ENCODE measurements at regions not wholly inside any gene's neighbourhood (a gene's known extent, or its start where the extent isn't known, plus 50 kb on each side); places are given as distances from the start of the nearest gene placed in this dataset.
A peak's percentile ranks its signal among the peaks of the same experiment; 100 is the strongest.

DNA sequence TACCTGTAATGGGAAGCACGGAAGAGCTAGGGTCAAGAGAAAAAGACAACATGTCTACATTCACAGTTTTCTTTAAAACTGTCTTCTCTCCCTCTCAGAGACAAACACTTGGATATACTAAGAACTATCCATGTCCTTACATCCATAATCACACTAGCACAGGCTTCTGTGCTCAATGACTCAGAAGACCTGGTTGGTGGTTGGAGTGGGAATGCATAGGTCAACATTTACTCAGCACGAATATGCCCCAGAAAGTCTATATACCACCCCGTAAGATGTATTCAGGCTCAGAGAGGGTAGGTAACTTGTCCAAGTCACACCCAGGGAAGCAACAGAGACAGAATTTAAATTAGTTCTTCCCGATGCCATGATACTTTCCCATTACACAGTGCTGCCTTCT, 891.1 kb downstream of the TUSC7 start:
- Histone ChIP-seq H3K4me1 (ENCODE audit: insufficient read depth, low read length) (no peaks in the 10 kb centered on the region), H3K4me3 (ENCODE audit: low read length) (no peak overlapping the region), H3K27me3 (ENCODE audit: control insufficient read depth in 1 of 2, insufficient read depth in 2 of 2, low read length in 2 of 2) (no peaks in the 10 kb centered on the region), H3K36me3 (ENCODE audit: insufficient read depth, low read length) (no peaks in the 10 kb centered on the region), H3K9me3 (ENCODE audit: control insufficient read depth in 1 of 2, insufficient read depth in 1 of 2, low read length in 2 of 2) (no peaks in the 10 kb centered on the region), H3K27ac (ENCODE audit: low read depth in 1 of 2, low read length in 2 of 2) (no peak overlapping the region)
- CTCF ChIA-PET = no interaction called here
- DNase-seq (no peak), ATAC-seq (ENCODE audit: poor library complexity) (no peak)
- no peaks in the 10 kb centered on the region for H3K4me1 Mint-ChIP-seq (ENCODE audit: low read depth)
- no peak overlapping the region for H3K27ac Mint-ChIP-seq
- H3K36me3 Mint-ChIP-seq (ENCODE audit: low read depth) = no peaks in the 10 kb centered on the region
- H3K27me3 Mint-ChIP-seq = no peaks in the 10 kb centered on the region
- TF ChIP-seq, protein P1, sequence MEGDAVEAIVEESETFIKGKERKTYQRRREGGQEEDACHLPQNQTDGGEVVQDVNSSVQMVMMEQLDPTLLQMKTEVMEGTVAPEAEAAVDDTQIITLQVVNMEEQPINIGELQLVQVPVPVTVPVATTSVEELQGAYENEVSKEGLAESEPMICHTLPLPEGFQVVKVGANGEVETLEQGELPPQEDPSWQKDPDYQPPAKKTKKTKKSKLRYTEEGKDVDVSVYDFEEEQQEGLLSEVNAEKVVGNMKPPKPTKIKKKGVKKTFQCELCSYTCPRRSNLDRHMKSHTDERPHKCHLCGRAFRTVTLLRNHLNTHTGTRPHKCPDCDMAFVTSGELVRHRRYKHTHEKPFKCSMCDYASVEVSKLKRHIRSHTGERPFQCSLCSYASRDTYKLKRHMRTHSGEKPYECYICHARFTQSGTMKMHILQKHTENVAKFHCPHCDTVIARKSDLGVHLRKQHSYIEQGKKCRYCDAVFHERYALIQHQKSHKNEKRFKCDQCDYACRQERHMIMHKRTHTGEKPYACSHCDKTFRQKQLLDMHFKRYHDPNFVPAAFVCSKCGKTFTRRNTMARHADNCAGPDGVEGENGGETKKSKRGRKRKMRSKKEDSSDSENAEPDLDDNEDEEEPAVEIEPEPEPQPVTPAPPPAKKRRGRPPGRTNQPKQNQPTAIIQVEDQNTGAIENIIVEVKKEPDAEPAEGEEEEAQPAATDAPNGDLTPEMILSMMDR (IDR thresholded peaks at IDR 0.05) = no peak
- no peak overlapping the region for H3K4me3 Mint-ChIP-seq
- intact Hi-C loops (cut with DNase I, micrococcal nuclease) = no loop called here
- POLR2A ChIA-PET = no interaction called here
- H3K9me3 Mint-ChIP-seq = peaks cover 2% of the 10 kb centered on the region

DNA sequence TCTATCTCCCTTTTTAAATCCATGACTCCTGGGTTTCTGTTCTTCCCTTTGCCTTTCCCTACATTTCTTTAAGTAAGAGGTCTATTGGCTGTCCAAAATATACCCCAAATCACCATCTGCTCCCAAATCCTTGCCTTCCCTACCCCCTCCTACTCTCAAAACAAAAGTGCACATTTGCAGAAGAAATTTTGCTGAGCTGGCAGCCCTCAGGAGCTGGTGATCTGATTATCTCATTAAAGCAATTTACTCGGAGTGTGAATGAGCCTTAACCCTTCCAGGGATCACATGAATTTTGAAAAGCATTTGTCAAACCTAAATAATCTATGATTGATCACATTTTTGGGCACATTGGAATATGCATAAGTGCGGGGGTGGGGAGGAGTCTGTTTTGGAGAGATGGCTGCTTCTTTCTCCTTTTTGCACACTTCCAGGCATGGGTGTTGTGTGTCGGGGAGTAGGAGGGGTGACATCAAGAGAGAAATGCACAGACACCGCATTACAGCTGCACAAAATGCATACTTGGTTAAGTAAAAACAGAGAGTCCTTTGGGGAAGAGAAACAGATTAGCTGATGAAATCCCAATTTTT, 892.6 kb downstream of the TUSC7 start:
- H3K36me3 Mint-ChIP-seq (ENCODE audit: low read depth) = no peaks in the 10 kb centered on the region
- no peaks in the 10 kb centered on the region for H3K27me3 ChIP-seq (ENCODE audit: control insufficient read depth in 1 of 2, insufficient read depth in 2 of 2, low read length in 2 of 2)
- no peaks in the 10 kb centered on the region for H3K9me3 ChIP-seq (ENCODE audit: control insufficient read depth in 1 of 2, insufficient read depth in 1 of 2, low read length in 2 of 2)
- ChIA-PET POLR2A (no interaction called here), CTCF (no interaction called here)
- H3K27me3 Mint-ChIP-seq = no peaks in the 10 kb centered on the region
- H3K4me1 ChIP-seq (ENCODE audit: insufficient read depth, low read length) = no peaks in the 10 kb centered on the region
- ATAC-seq (ENCODE audit: poor library complexity) (no peak), DNase-seq (no peak)
- intact Hi-C loops (cut with DNase I, micrococcal nuclease) = no loop called here
- no peaks in the 10 kb centered on the region for H3K36me3 ChIP-seq (ENCODE audit: insufficient read depth, low read length)
- no peak overlapping the region for H3K27ac ChIP-seq (ENCODE audit: low read depth in 1 of 2, low read length in 2 of 2)
- no peaks in the 10 kb centered on the region for H3K4me1 Mint-ChIP-seq (ENCODE audit: low read depth)
- H3K4me3 ChIP-seq (ENCODE audit: low read length) = no peak overlapping the region
- H3K9me3 Mint-ChIP-seq = peaks cover 2% of the 10 kb centered on the region
- no peak overlapping the region for H3K27ac Mint-ChIP-seq
- no peak overlapping the region for H3K4me3 Mint-ChIP-seq
- TF ChIP-seq, protein P1 (IDR thresholded peaks at IDR 0.05) = no peak

DNA sequence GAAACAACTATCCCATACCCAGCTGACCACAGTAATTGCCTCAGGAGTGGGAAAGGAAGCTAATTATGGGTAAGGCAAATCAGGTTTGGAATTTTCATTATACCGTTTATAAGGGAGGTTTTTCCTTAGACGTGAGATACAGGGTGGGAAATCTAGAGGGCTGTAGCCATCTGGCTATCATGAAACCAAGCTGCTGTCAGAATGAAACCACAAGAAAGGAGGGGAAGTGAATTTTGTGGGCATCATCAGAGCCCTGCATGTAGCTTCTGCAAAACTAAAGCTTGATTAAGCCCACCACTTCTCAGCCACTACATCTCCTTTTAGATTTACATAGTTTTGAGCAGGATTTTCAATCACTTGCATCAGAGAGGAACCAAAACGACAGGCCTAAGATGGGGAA, 893.5 kb downstream of the TUSC7 start:
- CTCF ChIA-PET = no interaction called here
- no peak overlapping the region for H3K4me3 Mint-ChIP-seq

More for the DNA sequence above, 893.5 kb downstream of the TUSC7 start:
- Histone ChIP-seq H3K9me3 (ENCODE audit: control insufficient read depth in 1 of 2, insufficient read depth in 1 of 2, low read length in 2 of 2) (peaks cover 0 to 4% of the 10 kb centered on the region in 2 experiments), H3K4me3 (ENCODE audit: low read length) (no peak overlapping the region), H3K27me3 (ENCODE audit: control insufficient read depth in 1 of 2, insufficient read depth in 2 of 2, low read length in 2 of 2) (no peaks in the 10 kb centered on the region), H3K27ac (ENCODE audit: low read depth in 1 of 2, low read length in 2 of 2) (no peak overlapping the region), H3K36me3 (ENCODE audit: insufficient read depth, low read length) (no peaks in the 10 kb centered on the region), H3K4me1 (ENCODE audit: insufficient read depth, low read length) (no peaks in the 10 kb centered on the region)
- H3K36me3 Mint-ChIP-seq (ENCODE audit: low read depth) = no peaks in the 10 kb centered on the region
- H3K27me3 Mint-ChIP-seq = no peaks in the 10 kb centered on the region
- ATAC-seq (ENCODE audit: poor library complexity) (no peak), DNase-seq (peak in 3 of 14 experiments; percentile 3 to 9 (median 5))
- intact Hi-C loops (cut with DNase I, micrococcal nuclease) = no loop called here
- H3K27ac Mint-ChIP-seq = no peak overlapping the region
- POLR2A ChIA-PET = no interaction called here
- H3K9me3 Mint-ChIP-seq = peaks cover 2% of the 10 kb centered on the region
- no peaks in the 10 kb centered on the region for H3K4me1 Mint-ChIP-seq (ENCODE audit: low read depth)
- TF ChIP-seq, protein P1 (IDR thresholded peaks at IDR 0.05) = no peak

Data from CD4-positive, alpha-beta T cell (primary cell).